AG04449 (cell line): ENCODE measurements at regions not wholly inside any gene's neighbourhood (a gene's known extent, or its start where the extent isn't known, plus 50 kb on each side); places are given as distances from the start of the nearest gene placed in this dataset.
A peak's percentile ranks its signal among the peaks of the same experiment; 100 is the strongest.

Source experiments
- CTCF ChIA-PET: fragments of 350-600 bp; formaldehyde crosslinking; extraction: SDS; loops from one replicate; lab custom pipeline; 2021; ENCODE audit warnings: antibody characterized with exemption; lab: Yijun Ruan, JAX
- POLR2A ChIA-PET: fragments of 400-600, 350-600 bp; formaldehyde crosslinking; extraction: SDS; loops from one replicate; lab custom pipeline; 2020; ENCODE audit warnings: antibody characterized with exemption, inconsistent platforms; lab: Yijun Ruan, JAX
- DNase-seq: peaks from one replicate; pipeline ENCODE4 v3.0.0-alpha.2; 2010; ENCODE audit warnings: low read depth, low spot score
- H3K4me3 ChIP-seq: 2 replicates; pipeline ENCODE4 v1.5.1; 2011; ENCODE audit warnings: low read depth, mild to moderate bottlenecking, control low read depth, low read length
- TF ChIP-seq, protein P1 (sequence below): IDR thresholded peaks from one replicate; pipeline ENCODE4 v1.5.1; 2011; ENCODE audit warnings: mild to moderate bottlenecking, moderate library complexity, low read length, control low read depth, inconsistent platforms; ENCODE audit not compliant: insufficient read depth; ENCODE audit errors: missing control alignments

DNA sequence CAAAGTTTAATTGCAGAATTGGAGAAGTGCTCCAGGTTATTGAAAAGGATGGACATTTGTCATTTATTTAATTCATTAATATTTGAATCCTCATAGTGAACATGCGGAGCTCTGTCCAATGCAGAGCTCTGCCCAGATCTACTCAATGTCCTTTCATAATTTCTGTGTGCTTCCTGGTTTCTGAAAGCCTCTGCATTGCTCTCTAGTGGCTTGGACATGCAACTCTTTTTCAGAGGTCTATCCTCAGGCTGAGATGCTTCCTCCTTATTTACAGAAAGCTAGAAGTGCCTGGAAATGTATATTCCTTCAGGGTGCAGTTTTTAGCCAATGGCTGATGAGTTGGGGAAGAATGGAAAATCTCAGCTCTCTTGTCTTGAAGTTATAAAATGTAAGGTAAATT is 786.1 kb upstream of the AADAT start:
- ChIA-PET CTCF (no interaction called here), POLR2A (no interaction called here)
- no peak overlapping the region for H3K4me3 ChIP-seq
- no peak for DNase-seq
- TF ChIP-seq, protein P1, sequence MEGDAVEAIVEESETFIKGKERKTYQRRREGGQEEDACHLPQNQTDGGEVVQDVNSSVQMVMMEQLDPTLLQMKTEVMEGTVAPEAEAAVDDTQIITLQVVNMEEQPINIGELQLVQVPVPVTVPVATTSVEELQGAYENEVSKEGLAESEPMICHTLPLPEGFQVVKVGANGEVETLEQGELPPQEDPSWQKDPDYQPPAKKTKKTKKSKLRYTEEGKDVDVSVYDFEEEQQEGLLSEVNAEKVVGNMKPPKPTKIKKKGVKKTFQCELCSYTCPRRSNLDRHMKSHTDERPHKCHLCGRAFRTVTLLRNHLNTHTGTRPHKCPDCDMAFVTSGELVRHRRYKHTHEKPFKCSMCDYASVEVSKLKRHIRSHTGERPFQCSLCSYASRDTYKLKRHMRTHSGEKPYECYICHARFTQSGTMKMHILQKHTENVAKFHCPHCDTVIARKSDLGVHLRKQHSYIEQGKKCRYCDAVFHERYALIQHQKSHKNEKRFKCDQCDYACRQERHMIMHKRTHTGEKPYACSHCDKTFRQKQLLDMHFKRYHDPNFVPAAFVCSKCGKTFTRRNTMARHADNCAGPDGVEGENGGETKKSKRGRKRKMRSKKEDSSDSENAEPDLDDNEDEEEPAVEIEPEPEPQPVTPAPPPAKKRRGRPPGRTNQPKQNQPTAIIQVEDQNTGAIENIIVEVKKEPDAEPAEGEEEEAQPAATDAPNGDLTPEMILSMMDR, result no peak

DNA sequence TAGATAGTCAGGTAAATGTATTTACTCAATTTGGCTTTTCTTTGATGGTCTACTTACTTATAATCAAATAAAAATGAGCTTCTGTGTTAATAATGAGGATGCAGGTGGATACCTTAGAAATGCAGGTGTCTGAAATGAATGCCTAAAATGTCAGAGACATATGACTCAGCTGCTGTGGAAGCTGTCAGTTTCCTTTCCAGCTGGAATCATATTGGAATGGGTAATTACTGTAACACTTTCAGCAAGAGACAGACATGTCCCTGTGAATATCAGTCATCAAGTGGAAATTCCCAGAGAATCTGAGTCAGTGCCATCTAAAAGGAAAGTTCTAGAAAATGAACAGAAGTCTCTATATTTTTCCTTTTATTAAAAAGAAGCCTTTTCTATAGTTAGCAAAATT is 783.0 kb upstream of the AADAT start:
- DNase-seq, result no peak
- no peak overlapping the region for H3K4me3 ChIP-seq
- TF ChIP-seq, protein P1, result no peak
- ChIA-PET CTCF (no interaction called here), POLR2A (no interaction called here)

DNA sequence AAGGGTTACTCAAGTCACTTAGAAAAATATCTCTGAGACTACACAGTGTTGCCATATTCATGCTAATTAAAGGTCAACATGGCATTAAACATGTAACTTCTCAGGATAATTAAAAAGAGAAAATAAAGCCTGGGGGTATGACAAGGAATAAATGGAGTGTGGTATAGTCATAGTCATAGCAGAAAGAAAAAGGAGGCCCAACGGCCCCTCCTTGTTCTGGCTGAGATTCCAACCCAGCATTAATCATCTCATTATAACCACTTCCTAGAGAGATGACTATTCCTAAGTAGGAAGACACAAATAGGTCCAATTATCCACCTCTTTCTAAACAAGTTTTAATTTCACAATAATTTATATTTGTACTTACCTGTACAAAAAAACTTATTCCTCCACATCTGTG is 778.4 kb upstream of the AADAT start:
- H3K4me3 ChIP-seq, result no peak overlapping the region
- no peak for DNase-seq
- CTCF ChIA-PET, result no interaction called here
- TF ChIP-seq, protein P1, result no peak
- POLR2A ChIA-PET, result no interaction called here

DNA sequence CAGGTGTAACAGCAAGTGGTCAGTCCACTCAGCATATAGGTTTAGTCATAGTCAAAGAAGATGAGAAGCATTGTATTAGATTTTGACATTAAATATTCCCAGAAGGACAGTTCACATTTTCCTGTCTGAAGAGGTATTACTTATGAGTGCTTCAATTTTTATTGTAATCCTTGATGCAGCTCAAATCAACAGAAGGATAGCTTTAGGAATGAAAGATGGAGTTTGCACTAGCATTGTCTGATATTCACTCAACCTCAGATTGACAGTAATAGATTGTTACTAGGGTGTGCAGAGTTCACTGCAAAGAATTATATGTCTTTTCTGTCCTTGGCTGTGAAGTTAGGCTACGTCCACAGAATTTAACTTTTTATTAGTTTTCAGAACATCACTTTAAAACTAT is 764.3 kb upstream of the AADAT start:
- ChIA-PET POLR2A (no interaction called here), CTCF (interaction anchor here (0.7 to 15.5 kb wide), 15 partner anchors 8 to 1348 kb away, joined by 3 to 154 read pairs (median 3); no protein-coding TSS in a partner anchor)
- no peak overlapping the region for H3K4me3 ChIP-seq
- no peak for DNase-seq
- TF ChIP-seq, protein P1, result no peak

DNA sequence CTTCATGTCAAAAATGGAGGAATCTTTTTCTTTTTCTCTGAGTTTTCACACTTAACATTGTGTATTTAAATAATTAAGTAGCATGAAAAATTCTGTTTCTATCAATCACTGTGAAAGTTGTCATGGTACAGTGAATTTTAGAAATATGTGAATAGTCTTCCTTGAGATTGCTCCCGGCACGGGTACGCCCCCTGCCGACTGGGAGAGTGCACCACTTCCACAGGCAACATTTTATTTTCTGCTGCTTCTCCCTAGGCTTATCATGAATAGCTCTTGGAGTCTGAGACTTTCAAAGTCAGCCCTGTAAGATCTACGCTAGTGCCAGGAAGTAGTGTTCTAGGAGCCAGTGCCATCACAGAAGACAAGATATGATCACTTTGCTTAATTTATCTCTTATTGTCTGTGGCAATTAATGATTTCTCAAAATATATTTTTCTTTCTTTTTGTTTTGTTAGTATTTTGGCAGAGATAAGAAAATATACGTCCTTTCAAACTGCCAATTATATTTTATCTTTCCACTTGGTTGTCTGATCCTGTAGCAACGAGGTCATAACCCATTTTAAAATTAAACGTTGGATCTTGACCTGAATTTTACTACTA is 763.8 kb upstream of the AADAT start:
- ChIA-PET POLR2A (no interaction called here), CTCF (interaction anchor here (0.7 to 15.5 kb wide), 18 partner anchors 8 to 1348 kb away, joined by 3 to 154 read pairs (median 3); no protein-coding TSS in a partner anchor)
- no peak overlapping the region for H3K4me3 ChIP-seq
- TF ChIP-seq, protein P1, result peak; percentile 78
- DNase-seq, result no peak

DNA sequence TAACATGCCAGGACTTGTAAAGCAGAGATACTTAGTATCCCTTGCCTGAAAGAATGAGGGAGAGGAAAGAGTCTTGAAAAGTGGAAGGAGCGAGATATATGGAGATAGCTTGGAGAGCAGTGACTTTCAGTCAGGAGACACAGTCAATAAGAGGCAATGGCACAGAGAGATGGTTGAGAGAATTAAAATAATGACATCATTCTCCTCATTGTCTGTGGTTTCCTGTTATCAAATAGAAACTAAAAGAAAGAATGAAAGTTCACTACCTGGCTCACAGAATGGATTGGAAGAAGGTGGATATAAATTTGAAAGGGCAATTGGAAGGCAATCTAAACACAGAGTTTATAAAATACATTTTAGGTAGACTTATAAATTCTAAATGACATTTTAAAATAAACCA is 760.2 kb upstream of the AADAT start:
- no peak for DNase-seq

More for the DNA sequence above, 760.2 kb upstream of the AADAT start:
- ChIA-PET POLR2A (no interaction called here), CTCF (interaction anchor here (1.4 to 15.5 kb wide), 3 partner anchors 260 to 652 kb away, joined by 3 to 154 read pairs (median 14); no protein-coding TSS in a partner anchor)
- TF ChIP-seq, protein P1, result no peak
- no peak overlapping the region for H3K4me3 ChIP-seq
